Gastroesophageal sphincter (tissue), 3 donors: ENCODE measurements at regions not wholly inside any gene's neighbourhood (a gene's known extent, or its start where the extent isn't known, plus 50 kb on each side); places are given as distances from the start of the nearest gene placed in this dataset.

Experiments used
- EP300 ChIP-seq: sonication (generic); formaldehyde crosslinking; IDR thresholded peaks from one replicate; pipeline ENCODE4 v1.6.1; 2017; ENCODE audit warnings: antibody characterized with exemption, mild to moderate bottlenecking
- POLR2A ChIP-seq, 2 donors: fragments of 450-650 bp; IDR thresholded peaks; one replicate each; pipeline ENCODE4 v1.6.1; 2017; ENCODE audit warnings: antibody characterized with exemption in 2 of 2, mild to moderate bottlenecking in 2 of 2, moderate library complexity in 1 of 2
- POLR2AphosphoS5 ChIP-seq: sonication (generic); formaldehyde crosslinking; IDR thresholded peaks from one replicate; pipeline ENCODE4 v1.6.1; 2017; ENCODE audit warnings: antibody characterized with exemption
- TF ChIP-seq, protein P1 (sequence below), 4 experiments: fragments of 200-600 bp in 2 of 4; fragments of 450-650 bp in 2 of 4; sonication (generic) in 1 of 4; IDR thresholded peaks; one replicate each; pipeline ENCODE4 v1.5.1; 2017 to 2019; ENCODE audit warnings: antibody characterized with exemption in 4 of 4, mild to moderate bottlenecking in 2 of 4, moderate library complexity in 2 of 4

DNA sequence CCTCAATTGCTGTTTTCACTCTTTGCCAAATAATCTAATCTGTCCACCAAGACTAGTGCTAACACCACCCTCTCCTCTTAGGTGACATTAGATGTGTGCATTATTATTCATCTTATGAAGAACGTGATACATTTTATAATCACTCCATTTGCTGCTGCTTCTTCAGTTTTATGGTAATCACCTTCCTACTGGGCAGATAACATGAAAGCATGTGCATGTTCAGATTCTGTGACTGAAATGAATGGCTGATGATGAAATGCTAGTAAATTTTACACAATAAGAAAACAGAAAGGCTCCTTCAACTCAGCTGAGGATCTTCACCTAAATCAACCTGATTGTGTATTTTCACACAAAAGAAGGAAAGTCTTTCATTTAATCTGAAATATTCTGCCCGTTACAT is 577.6 kb downstream of the CSNK1G3 start:
- TF ChIP-seq, protein P1, sequence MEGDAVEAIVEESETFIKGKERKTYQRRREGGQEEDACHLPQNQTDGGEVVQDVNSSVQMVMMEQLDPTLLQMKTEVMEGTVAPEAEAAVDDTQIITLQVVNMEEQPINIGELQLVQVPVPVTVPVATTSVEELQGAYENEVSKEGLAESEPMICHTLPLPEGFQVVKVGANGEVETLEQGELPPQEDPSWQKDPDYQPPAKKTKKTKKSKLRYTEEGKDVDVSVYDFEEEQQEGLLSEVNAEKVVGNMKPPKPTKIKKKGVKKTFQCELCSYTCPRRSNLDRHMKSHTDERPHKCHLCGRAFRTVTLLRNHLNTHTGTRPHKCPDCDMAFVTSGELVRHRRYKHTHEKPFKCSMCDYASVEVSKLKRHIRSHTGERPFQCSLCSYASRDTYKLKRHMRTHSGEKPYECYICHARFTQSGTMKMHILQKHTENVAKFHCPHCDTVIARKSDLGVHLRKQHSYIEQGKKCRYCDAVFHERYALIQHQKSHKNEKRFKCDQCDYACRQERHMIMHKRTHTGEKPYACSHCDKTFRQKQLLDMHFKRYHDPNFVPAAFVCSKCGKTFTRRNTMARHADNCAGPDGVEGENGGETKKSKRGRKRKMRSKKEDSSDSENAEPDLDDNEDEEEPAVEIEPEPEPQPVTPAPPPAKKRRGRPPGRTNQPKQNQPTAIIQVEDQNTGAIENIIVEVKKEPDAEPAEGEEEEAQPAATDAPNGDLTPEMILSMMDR (IDR thresholded peaks at IDR 0.05) = no peak
- TF ChIP-seq POLR2A (IDR thresholded peaks at IDR 0.05) (no peak), POLR2AphosphoS5 (no peak), EP300 (no peak)
